Fibroblast of lung (primary cell): ENCODE measurements at regions not wholly inside any gene's neighbourhood (a gene's known extent, or its start where the extent isn't known, plus 50 kb on each side); places are given as distances from the start of the nearest gene placed in this dataset.
"Not testable (repeated sequence)": the region's sequence is repeated elsewhere in the genome, so short reads cannot be mapped to it uniquely, and the experiment has no call there.

Source experiments
- DNase-seq, 2 donors: peaks; one replicate each; pipeline versions ENCODE4 v3.0.0 to v3.0.0-alpha.2; 2010; ENCODE audit warnings: low read depth in 2 of 2
- H2AFZ ChIP-seq: 2 replicates; pipeline ENCODE4 v1.5.1; 2012; ENCODE audit warnings: low read length, control low read depth, inconsistent platforms
- H3K27ac ChIP-seq: 2 replicates; pipeline ENCODE4 v1.5.1; 2011; ENCODE audit warnings: low read length, control low read depth; ENCODE audit not compliant: insufficient read depth
- H3K27me3 ChIP-seq: 2 replicates; pipeline ENCODE4 v1.5.1; 2011; ENCODE audit warnings: mild to moderate bottlenecking, low read length; ENCODE audit not compliant: control insufficient read depth, insufficient read depth
- H3K36me3 ChIP-seq: 2 replicates; pipeline ENCODE4 v1.5.1; 2011; ENCODE audit warnings: low read length; ENCODE audit not compliant: control insufficient read depth, insufficient read depth
- H3K4me1 ChIP-seq: 2 replicates; pipeline ENCODE4 v1.5.1; 2011; ENCODE audit warnings: low read length; ENCODE audit not compliant: control insufficient read depth, insufficient read depth; ENCODE audit errors: extremely low read depth
- H3K4me2 ChIP-seq: 2 replicates; pipeline ENCODE4 v1.5.1; 2011; ENCODE audit warnings: low read length, control low read depth; ENCODE audit not compliant: insufficient read depth; ENCODE audit errors: extremely low read depth
- H3K4me3 ChIP-seq, 4 experiments: fragments of 200-600 bp in 1 of 4; sonication (generic) in 1 of 4; replicated peaks in 1 of 4; 2 replicates each; pipeline ENCODE4 v1.5.1; 2011 to 2016; ENCODE audit warnings: low read length in 4 of 4, low read depth in 3 of 4, mild to moderate bottlenecking in 3 of 4, control low read depth in 2 of 4, inconsistent platforms in 1 of 4, mixed read lengths in 1 of 4; ENCODE audit not compliant: insufficient read depth in 1 of 4; ENCODE audit errors: control extremely low read depth in 1 of 4
- H3K79me2 ChIP-seq: 2 replicates; pipeline ENCODE4 v1.5.1; 2012; ENCODE audit warnings: mild to moderate bottlenecking, low read length, inconsistent platforms; ENCODE audit not compliant: control insufficient read depth, insufficient read depth
- H3K9ac ChIP-seq: 2 replicates; pipeline ENCODE4 v1.5.1; 2011; ENCODE audit warnings: mild to moderate bottlenecking, low read length, control low read depth; ENCODE audit not compliant: insufficient read depth
- H3K9me3 ChIP-seq: 2 replicates; pipeline ENCODE4 v1.5.1; 2012; ENCODE audit warnings: low read depth, low read length; ENCODE audit not compliant: control insufficient read depth, insufficient read depth
- H4K20me1 ChIP-seq: 2 replicates; pipeline ENCODE4 v1.5.1; 2011; ENCODE audit warnings: low read length; ENCODE audit not compliant: control insufficient read depth, insufficient read depth; ENCODE audit errors: extremely low read depth
- EZH2 ChIP-seq: IDR thresholded peaks from 2 replicates; pipeline ENCODE4 v1.5.1; 2012; ENCODE audit warnings: low read length, control low read depth, mild to moderate bottlenecking; ENCODE audit errors: missing control alignments
- TF ChIP-seq, protein P1 (sequence below), 2 donors: IDR thresholded peaks in 1 of 2; conservative IDR thresholded peaks in 1 of 2; 1 replicate in 1 of 2; 2 replicates in 1 of 2; pipeline ENCODE4 v1.5.1; 2011 to 2012; ENCODE audit warnings: low read length in 2 of 2, control low read depth in 1 of 2, inconsistent platforms in 1 of 2, low read depth in 1 of 2, mild to moderate bottlenecking in 1 of 2

DNA sequence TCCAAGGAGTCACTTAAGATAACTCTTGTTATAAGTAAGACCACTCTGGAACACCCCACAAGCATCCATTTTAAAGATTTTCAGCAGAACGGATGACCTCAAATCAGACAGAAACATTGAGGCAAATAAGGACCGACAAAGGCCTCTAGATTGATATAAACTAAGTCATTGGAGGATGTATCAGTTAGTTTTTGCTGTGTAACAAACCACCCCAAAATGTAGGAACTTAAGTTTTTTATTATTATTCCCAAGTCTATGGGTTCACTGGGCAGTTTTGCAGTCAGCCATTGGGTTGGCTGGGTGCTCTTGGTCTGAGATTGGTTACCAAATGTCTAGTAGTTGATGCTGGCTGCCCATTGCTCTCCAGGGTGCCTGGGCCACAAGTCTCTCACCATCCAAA, 311.8 kb downstream of the SIPA1L2 start:
- Histone ChIP-seq H3K36me3 (no peaks in the 10 kb centered on the region), H3K27me3 (no peaks in the 10 kb centered on the region), H3K4me2 (no peak overlapping the region), H3K27ac (no peak overlapping the region), H3K9me3 (no peaks in the 10 kb centered on the region), H3K79me2 (no peaks in the 10 kb centered on the region), H4K20me1 (no peaks in the 10 kb centered on the region), H3K9ac (no peak overlapping the region), H2AFZ (no peak overlapping the region), H3K4me3 (no peak overlapping the region), H3K4me1 (no peaks in the 10 kb centered on the region)
- DNase-seq: no peak
- TF ChIP-seq, protein P1, sequence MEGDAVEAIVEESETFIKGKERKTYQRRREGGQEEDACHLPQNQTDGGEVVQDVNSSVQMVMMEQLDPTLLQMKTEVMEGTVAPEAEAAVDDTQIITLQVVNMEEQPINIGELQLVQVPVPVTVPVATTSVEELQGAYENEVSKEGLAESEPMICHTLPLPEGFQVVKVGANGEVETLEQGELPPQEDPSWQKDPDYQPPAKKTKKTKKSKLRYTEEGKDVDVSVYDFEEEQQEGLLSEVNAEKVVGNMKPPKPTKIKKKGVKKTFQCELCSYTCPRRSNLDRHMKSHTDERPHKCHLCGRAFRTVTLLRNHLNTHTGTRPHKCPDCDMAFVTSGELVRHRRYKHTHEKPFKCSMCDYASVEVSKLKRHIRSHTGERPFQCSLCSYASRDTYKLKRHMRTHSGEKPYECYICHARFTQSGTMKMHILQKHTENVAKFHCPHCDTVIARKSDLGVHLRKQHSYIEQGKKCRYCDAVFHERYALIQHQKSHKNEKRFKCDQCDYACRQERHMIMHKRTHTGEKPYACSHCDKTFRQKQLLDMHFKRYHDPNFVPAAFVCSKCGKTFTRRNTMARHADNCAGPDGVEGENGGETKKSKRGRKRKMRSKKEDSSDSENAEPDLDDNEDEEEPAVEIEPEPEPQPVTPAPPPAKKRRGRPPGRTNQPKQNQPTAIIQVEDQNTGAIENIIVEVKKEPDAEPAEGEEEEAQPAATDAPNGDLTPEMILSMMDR (conservative IDR thresholded peaks at IDR 0.05 in 1 of 2, IDR thresholded peaks at IDR 0.05 in 1 of 2; ENCODE audit: low read depth in 1 of 2, low read length in 2 of 2): no peak
- no peak for TF ChIP-seq EZH2

DNA sequence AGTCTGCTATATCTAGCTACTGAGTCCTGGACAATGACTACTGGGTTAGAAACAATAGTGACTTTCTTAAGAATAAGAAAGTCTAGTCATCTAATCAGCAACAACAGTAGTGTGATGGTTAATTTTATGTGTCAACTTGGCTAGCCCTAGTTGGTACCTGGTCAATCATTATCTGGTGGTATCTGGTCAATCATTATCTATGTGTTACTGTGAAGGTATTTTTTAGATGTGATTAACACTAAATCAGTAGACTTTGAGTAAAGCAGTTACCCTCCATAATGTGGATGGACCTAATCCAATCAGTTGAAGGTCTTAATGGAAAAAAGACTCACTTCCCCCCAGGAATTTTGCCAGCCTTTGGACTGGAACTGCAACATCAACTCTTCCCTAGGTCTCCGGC, 312.6 kb downstream of the SIPA1L2 start:
- Histone ChIP-seq H4K20me1 (no peaks in the 10 kb centered on the region), H3K4me1 (no peaks in the 10 kb centered on the region), H3K27ac (no peak overlapping the region), H2AFZ (no peak overlapping the region), H3K9ac (no peak overlapping the region), H3K4me2 (no peak overlapping the region), H3K36me3 (no peaks in the 10 kb centered on the region), H3K4me3 (no peak overlapping the region), H3K9me3 (no peaks in the 10 kb centered on the region), H3K79me2 (no peaks in the 10 kb centered on the region), H3K27me3 (no peaks in the 10 kb centered on the region)
- TF ChIP-seq, protein P1 (conservative IDR thresholded peaks at IDR 0.05 in 1 of 2, IDR thresholded peaks at IDR 0.05 in 1 of 2; ENCODE audit: low read depth in 1 of 2, low read length in 2 of 2): no peak
- no peak for TF ChIP-seq EZH2
- DNase-seq: no peak

DNA sequence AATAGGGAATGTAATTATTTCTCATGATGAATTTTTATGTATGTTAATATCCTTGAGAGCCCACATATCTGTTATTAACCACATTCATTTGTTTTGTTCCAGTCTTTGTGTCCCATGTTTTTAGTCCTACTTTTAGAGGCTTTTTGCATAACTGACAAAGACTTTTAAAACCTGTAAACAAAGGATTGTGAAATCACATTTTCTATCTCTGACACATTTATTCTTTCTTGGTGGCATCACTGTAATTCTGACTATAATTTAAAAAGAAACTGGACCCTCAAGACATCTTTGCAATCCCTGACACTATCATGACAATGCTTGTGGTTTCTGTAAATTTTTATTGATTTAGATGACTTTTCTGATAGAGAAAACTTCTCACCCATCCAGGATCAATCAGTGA, 313.1 kb downstream of the SIPA1L2 start:
- Histone ChIP-seq H3K4me2 (no peak overlapping the region), H3K79me2 (no peaks in the 10 kb centered on the region), H3K4me3 (no peak overlapping the region), H3K27ac (no peak overlapping the region), H3K36me3 (no peaks in the 10 kb centered on the region), H2AFZ (no peak overlapping the region), H3K4me1 (no peaks in the 10 kb centered on the region), H3K9ac (no peak overlapping the region), H4K20me1 (no peaks in the 10 kb centered on the region), H3K27me3 (no peaks in the 10 kb centered on the region), H3K9me3 (no peaks in the 10 kb centered on the region)
- no peak for DNase-seq
- TF ChIP-seq, protein P1 (conservative IDR thresholded peaks at IDR 0.05 in 1 of 2, IDR thresholded peaks at IDR 0.05 in 1 of 2; ENCODE audit: low read depth in 1 of 2, low read length in 2 of 2): no peak
- no peak for TF ChIP-seq EZH2

DNA sequence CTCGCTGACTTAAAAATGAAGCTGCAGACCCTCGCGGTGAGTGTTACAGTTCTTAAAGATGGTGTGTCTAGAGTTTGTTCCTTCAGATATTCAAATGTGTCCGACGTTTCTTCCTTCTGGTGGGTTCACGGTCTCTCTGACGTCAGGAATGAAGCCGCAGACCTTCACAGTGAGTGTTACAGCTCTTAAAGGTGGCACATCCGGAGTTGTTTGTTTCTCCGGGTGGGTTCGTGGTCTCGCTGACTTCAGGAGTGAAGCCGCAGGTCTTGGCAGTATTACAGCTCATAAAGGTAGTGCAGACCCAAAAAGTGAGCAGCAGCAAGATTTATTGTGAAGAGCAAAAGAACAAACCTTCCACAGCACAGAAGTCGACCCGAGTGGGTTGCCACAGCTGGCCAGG, 316.1 kb downstream of the SIPA1L2 start:
- H3K9ac ChIP-seq, H2AFZ ChIP-seq, H4K20me1 ChIP-seq, H3K9me3 ChIP-seq, H3K4me2 ChIP-seq, H3K27me3 ChIP-seq, H3K4me1 ChIP-seq, H3K79me2 ChIP-seq, DNase-seq, H3K36me3 ChIP-seq, H3K27ac ChIP-seq, H3K4me3 ChIP-seq: not testable (repeated sequence)
